SH-SY5Y (cell line): ENCODE measurements at regions not wholly inside any gene's neighbourhood (a gene's known extent, or its start where the extent isn't known, plus 50 kb on each side); places are given as distances from the start of the nearest gene placed in this dataset.

ENCODE experiments used
- GATA2 ChIP-seq: IDR thresholded peaks from 2 replicates; pipeline ENCODE4 v1.6.1; 2011; ENCODE audit warnings: mild to moderate bottlenecking, low read depth, low read length
- GATA3 ChIP-seq: IDR thresholded peaks from 2 replicates; pipeline ENCODE4 v1.6.1; 2011; ENCODE audit warnings: low read depth, mild to moderate bottlenecking, low read length, moderate library complexity

GRCh38 chr6:145489583-145489982, 245.7 kb downstream of the EPM2A start:
- no peak for TF ChIP-seq GATA2
- TF ChIP-seq GATA3: no peak
